ENCODE measurements at regions not wholly inside any gene's neighbourhood (a gene's known extent, or its start where the extent isn't known, plus 50 kb on each side); places are given as distances from the start of the nearest gene placed in this dataset.
"Not testable (repeated sequence)": the region's sequence is repeated elsewhere in the genome, so short reads cannot be mapped to it uniquely, and the experiment has no call there.

DNA sequence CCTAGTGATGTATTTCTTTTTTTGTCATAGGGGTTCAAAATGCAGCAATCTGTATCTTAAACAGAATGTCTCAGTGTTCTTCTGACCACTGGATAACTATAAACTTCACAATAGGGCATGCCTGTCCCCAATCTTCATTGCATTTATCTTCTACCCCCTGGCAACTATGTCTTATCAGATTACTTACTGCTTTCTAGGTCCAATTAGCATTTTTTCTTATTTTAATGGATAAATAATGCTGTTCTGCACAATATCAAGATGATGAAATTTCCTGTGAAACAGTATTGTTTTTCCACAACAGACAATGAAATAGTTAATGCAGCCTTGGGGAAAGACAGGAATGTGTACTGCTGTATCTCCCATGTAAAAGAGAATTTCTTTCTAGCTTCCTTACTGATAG, 432.1 kb downstream of the NSUN3 start (continued):
- TF ChIP-seq HNRNPLL (IDR thresholded peaks at IDR 0.05; ENCODE audit: low read depth, low read length, poor library complexity, severe bottlenecking): no peak
- TF ChIP-seq POU5F1 (IDR thresholded peaks at IDR 0.05; ENCODE audit: borderline replicate concordance, low read depth, low read length, partially characterized antibody): no peak
- no peak for TF ChIP-seq CHD4 (IDR thresholded peaks at IDR 0.05; ENCODE audit: insufficient read depth, insufficient replicate concordance, low read depth, low read length, poor library complexity, severe bottlenecking)
- TF ChIP-seq NR3C1 (CRISPR knock-in tag; IDR thresholded peaks at IDR 0.05): no peak
- TF ChIP-seq, protein P1, sequence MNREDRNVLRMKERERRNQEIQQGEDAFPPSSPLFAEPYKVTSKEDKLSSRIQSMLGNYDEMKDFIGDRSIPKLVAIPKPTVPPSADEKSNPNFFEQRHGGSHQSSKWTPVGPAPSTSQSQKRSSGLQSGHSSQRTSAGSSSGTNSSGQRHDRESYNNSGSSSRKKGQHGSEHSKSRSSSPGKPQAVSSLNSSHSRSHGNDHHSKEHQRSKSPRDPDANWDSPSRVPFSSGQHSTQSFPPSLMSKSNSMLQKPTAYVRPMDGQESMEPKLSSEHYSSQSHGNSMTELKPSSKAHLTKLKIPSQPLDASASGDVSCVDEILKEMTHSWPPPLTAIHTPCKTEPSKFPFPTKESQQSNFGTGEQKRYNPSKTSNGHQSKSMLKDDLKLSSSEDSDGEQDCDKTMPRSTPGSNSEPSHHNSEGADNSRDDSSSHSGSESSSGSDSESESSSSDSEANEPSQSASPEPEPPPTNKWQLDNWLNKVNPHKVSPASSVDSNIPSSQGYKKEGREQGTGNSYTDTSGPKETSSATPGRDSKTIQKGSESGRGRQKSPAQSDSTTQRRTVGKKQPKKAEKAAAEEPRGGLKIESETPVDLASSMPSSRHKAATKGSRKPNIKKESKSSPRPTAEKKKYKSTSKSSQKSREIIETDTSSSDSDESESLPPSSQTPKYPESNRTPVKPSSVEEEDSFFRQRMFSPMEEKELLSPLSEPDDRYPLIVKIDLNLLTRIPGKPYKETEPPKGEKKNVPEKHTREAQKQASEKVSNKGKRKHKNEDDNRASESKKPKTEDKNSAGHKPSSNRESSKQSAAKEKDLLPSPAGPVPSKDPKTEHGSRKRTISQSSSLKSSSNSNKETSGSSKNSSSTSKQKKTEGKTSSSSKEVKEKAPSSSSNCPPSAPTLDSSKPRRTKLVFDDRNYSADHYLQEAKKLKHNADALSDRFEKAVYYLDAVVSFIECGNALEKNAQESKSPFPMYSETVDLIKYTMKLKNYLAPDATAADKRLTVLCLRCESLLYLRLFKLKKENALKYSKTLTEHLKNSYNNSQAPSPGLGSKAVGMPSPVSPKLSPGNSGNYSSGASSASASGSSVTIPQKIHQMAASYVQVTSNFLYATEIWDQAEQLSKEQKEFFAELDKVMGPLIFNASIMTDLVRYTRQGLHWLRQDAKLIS (CRISPR knock-in tag; IDR thresholded peaks at IDR 0.05): no peak

DNA sequence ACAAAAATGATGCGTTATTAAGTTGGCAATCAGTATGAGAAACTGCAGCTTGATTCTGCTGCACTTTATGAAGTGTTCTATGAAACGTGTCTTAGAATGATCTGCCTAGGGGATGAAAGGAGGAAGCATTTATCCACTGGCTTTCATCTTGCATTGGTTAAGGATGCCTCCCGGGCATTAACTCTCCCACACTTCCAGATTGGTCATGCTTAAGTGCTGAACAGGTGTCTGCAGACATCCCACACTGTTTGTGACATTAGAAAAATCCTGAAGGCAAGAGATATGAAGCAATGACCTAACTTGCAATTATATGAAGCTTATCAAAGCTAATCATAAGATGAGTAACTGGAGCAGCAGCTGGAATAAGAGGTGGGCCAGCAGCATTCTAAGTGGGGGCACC, 437.3 kb downstream of the NSUN3 start:
- 3% methylated on average over 3 of the region's 3 CpGs for WGBS (ENCODE audit: insufficient coverage, low coverage, missing lambda C conversion rate)
- TF ChIP-seq GABPB1 (CRISPR knock-in tag; IDR thresholded peaks at IDR 0.05): no peak
- no peak for TF ChIP-seq E2F3 (CRISPR knock-in tag; IDR thresholded peaks at IDR 0.05)
- TF ChIP-seq HSF4 (CRISPR knock-in tag; IDR thresholded peaks at IDR 0.05; ENCODE audit: borderline replicate concordance): no peak
- TF ChIP-seq XRCC3 (IDR thresholded peaks at IDR 0.05): no peak
- Histone ChIP-seq H3K79me2 (ENCODE audit: control insufficient read depth, insufficient read depth, low read length) (no peaks in the 10 kb centered on the region), H3K27me3 (ENCODE audit: control insufficient read depth in 2 of 2, insufficient read depth in 2 of 2, low read length in 2 of 2) (no peaks in the 10 kb centered on the region), H3K9me1 (ENCODE audit: control insufficient read depth, insufficient read depth, low read length) (no peaks in the 10 kb centered on the region), H2AFZ (ENCODE audit: low read depth, low read length) (no peak overlapping the region), H3K4me2 (ENCODE audit: insufficient read depth, low read length) (no peak overlapping the region), H3K4me3 (no peak overlapping the region), H3K4me1 (replicated peaks in 1 of 2; ENCODE audit: control insufficient read depth in 2 of 2, insufficient read depth in 2 of 2, low read length in 2 of 2) (no peaks in the 10 kb centered on the region), H4K20me1 (replicated peaks; ENCODE audit: control insufficient read depth, insufficient read depth, low read length) (no peaks in the 10 kb centered on the region), H3K9me3 (replicated peaks; ENCODE audit: control insufficient read depth, insufficient read depth, low read depth, low read length) (no peaks in the 10 kb centered on the region), H3K9ac (ENCODE audit: insufficient read depth in 1 of 2, low read depth in 2 of 2, low read length in 2 of 2) (no peak overlapping the region), H3K27ac (ENCODE audit: extremely low read depth, low read depth, low read length) (no peak overlapping the region), H3K36me3 (ENCODE audit: control insufficient read depth, insufficient read depth, low read length) (no peaks in the 10 kb centered on the region)
- no TSS peak for BruUV-seq (replicated peaks)
- DNase-seq (ENCODE audit: extremely low read depth in 1 of 4, low spot score in 3 of 4): no peak
- ATAC-seq: no peak
- POLR2A ChIA-PET: no interaction called here
- intact Hi-C loops (cut with micrococcal nuclease): no loop called here
- in situ Hi-C loops (cut with MboI): no loop called here
- CTCF ChIA-PET (ENCODE audit: low intra/inter-chr PET ratio): no interaction called here
- FAIRE-seq: no peak

- DNase-seq (ENCODE audit: extremely low read depth in 1 of 4, low spot score in 3 of 4); H3K9me1 ChIP-seq (ENCODE audit: control insufficient read depth, insufficient read depth, low read length); CTCF ChIA-PET (ENCODE audit: low intra/inter-chr PET ratio); H2AFZ ChIP-seq (ENCODE audit: low read depth, low read length); H4K20me1 ChIP-seq (replicated peaks; ENCODE audit: control insufficient read depth, insufficient read depth, low read length); H3K36me3 ChIP-seq (ENCODE audit: control insufficient read depth, insufficient read depth, low read length); H3K27ac ChIP-seq (ENCODE audit: extremely low read depth, low read depth, low read length); ATAC-seq; in situ Hi-C loops (cut with MboI); H3K4me3 ChIP-seq; H3K79me2 ChIP-seq (ENCODE audit: control insufficient read depth, insufficient read depth, low read length); H3K4me1 ChIP-seq (replicated peaks in 1 of 2; ENCODE audit: control insufficient read depth in 2 of 2, insufficient read depth in 2 of 2, low read length in 2 of 2); POLR2A ChIA-PET; H3K27me3 ChIP-seq (ENCODE audit: control insufficient read depth in 2 of 2, insufficient read depth in 2 of 2, low read length in 2 of 2); H3K9me3 ChIP-seq (replicated peaks; ENCODE audit: control insufficient read depth, insufficient read depth, low read depth, low read length); FAIRE-seq; intact Hi-C loops (cut with micrococcal nuclease); BruUV-seq (replicated peaks); H3K4me2 ChIP-seq (ENCODE audit: insufficient read depth, low read length); H3K9ac ChIP-seq (ENCODE audit: insufficient read depth in 1 of 2, low read depth in 2 of 2, low read length in 2 of 2): not testable (repeated sequence)
- under 1% methylated on average over 14 of the region's 25 CpGs for WGBS (ENCODE audit: insufficient coverage, low coverage, missing lambda C conversion rate)
These were observed 444.5 kb downstream of the NSUN3 start for GRCh38 chr3:94507354-94507753.

All from K562 (cell line).